ENCODE measurements at regions not wholly inside any gene's neighbourhood (a gene's known extent, or its start where the extent isn't known, plus 50 kb on each side); places are given as distances from the start of the nearest gene placed in this dataset.

DNA sequence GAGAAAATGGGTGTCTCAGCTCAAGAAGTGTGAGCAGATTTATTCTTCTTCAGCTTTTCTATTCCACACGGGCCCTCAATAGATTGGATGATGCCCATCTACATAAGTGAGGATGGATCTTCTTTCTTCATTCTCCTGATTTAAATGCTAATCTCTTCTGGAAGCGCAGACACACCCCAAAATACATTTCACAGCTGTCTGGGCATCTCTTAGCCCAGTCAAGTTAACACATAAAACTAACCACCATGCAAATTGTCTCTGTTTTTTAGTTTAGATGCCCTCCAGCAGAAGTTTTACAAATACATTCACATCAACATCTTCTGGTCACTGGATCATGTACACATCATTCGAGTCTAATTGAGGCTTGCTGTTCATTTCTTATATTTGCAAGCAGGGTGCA, 249.0 kb upstream of the VCX3A start:
- no peak overlapping the region for H3K27ac ChIP-seq (ENCODE audit: low read depth, low read length)

DNA sequence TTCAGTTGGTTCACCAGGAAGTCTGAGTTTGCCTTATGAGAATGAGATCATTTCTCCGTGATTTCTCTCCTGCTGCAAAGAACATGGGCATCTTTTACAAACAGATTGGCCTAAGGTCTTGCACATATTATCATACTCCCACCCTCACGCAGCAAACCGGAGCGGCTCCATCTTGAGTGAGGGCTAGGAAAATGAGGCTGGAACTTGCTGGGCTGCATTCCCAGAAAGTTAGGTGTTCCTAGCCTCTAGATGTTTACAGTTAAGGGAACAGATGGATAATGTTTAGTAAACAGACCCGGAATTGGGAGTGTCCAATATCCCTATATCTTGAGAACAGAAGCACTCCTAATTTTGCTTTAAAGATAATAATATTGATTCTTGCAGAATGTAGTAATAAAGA, 247.9 kb upstream of the VCX3A start:
- Histone ChIP-seq H3K9ac (ENCODE audit: low read depth, low read length) (no peak overlapping the region), H3K27me3 (ENCODE audit: control insufficient read depth, insufficient read depth, low read length) (no peaks in the 10 kb centered on the region), H3K9me3 (ENCODE audit: control insufficient read depth, insufficient read depth, low read length) (no peaks in the 10 kb centered on the region), H3K4me3 (ENCODE audit: low read depth, low read length) (no peak overlapping the region), H3K27ac (ENCODE audit: low read depth, low read length) (no peak overlapping the region), H3K4me1 (ENCODE audit: control insufficient read depth, insufficient read depth, low read length) (peaks cover 19% of the 10 kb centered on the region), H3K36me3 (ENCODE audit: control insufficient read depth, insufficient read depth, low read length) (no peaks in the 10 kb centered on the region)

More for the DNA sequence above, 249.0 kb upstream of the VCX3A start:
- no peaks in the 10 kb centered on the region for H3K9me3 ChIP-seq (ENCODE audit: control insufficient read depth, insufficient read depth, low read length)
- H3K4me1 ChIP-seq (ENCODE audit: control insufficient read depth, insufficient read depth, low read length): peaks cover 9% of the 10 kb centered on the region
- H3K4me3 ChIP-seq (ENCODE audit: low read depth, low read length): no peak overlapping the region
- H3K27me3 ChIP-seq (ENCODE audit: control insufficient read depth, insufficient read depth, low read length): no peaks in the 10 kb centered on the region
- no peak overlapping the region for H3K9ac ChIP-seq (ENCODE audit: low read depth, low read length)
- H3K36me3 ChIP-seq (ENCODE audit: control insufficient read depth, insufficient read depth, low read length): no peaks in the 10 kb centered on the region

DNA sequence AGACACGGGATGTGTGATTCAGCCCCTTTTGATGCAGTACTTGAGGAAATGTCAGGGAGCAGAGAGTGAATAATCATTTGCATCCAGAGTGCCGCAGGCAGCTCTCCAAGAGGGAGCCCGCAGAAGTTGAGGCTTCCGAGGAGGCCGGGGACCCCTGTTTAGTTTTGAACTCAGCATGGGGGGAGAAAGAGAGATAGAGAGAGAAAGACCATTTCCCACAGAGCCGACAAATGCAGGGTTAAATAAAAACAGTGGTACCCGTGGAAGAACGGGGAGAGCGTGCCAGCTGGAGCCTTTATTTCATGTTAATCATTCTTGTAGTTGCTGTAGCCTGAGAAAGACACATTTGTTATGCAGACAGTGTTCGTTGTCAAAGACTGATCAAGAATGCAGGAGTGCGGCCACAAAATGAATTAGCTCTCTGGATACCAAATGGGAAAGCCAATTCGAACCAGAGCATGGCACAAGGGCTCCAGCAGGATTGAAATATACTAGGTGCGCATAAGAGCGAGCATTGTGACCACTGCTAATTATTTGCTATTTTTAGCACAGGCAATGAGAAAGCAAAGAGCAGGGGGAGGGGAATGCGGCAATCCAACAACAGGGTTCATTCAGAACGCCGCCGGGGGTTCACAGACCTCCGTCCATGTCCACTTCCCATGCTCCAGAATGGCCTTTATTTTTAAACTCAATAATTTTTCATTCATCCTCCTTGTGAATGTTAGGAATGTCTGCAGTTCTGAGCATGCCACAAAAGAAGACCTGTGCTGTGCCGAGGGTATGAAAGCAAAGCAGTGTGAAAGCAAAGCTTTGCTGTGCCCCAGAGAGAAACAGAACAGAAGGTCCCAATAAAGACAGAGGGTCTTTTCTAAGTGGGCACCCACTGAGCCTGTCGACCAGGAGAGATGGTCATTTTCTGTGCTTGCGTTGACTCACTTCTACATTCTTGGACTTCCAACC, 243.9 kb upstream of the VCX3A start:
- Histone ChIP-seq H3K4me3 (ENCODE audit: low read depth, low read length) (peak overlapping the region; percentile 41), H3K4me1 (ENCODE audit: control insufficient read depth, insufficient read depth, low read length) (peaks cover 33% of the 10 kb centered on the region), H3K27ac (ENCODE audit: low read depth, low read length) (peak overlapping the region; percentile 84), H3K9ac (ENCODE audit: low read depth, low read length) (0 out of 2 replicates have a peak overlapping the region, but pooled peaks have one; percentile 0), H3K27me3 (ENCODE audit: control insufficient read depth, insufficient read depth, low read length) (peaks cover 6% of the 10 kb centered on the region; the same call in 1 of the 2 replicates), H3K36me3 (ENCODE audit: control insufficient read depth, insufficient read depth, low read length) (no peaks in the 10 kb centered on the region), H3K9me3 (ENCODE audit: control insufficient read depth, insufficient read depth, low read length) (no peaks in the 10 kb centered on the region; the same call in 1 of the 2 replicates)

DNA sequence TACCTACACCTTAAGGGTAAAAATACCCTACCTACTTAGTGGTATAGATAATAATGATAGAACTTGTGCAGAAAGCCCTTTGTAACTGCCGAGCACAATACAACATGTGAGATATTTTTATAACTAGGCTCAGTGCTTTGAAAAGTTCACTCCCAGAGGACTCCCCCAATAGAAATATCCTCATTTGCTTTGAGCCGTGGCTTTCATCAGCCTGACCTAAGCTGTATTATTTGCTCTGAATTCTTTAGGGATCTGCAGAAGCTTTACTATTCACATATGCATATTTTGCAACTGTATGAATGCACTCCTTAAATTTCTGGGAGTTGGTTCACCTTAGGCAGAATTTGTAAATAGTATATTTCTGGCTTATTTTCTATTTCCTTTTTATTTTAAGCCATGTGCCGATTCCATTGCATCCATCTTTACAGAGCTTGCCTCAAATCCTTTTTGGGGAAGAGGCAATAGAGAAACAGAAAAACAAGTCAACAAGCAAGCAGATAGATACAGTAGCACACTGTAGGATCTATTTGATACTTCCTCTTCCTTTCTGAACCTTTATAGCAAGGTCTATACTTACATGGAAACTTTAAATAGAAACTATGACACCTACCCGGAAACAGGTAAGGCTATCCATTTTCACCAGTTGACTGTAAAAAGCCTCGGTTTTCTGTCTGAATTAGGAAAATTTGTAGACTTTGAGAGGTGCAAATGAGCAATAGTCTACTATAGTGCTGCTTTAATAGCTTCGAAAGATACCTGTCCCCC, 242.5 kb upstream of the VCX3A start:
- Histone ChIP-seq H3K9ac (ENCODE audit: low read depth, low read length) (no peak overlapping the region), H3K27me3 (ENCODE audit: control insufficient read depth, insufficient read depth, low read length) (peaks cover 6% of the 10 kb centered on the region; the same call in 1 of the 2 replicates), H3K36me3 (ENCODE audit: control insufficient read depth, insufficient read depth, low read length) (no peaks in the 10 kb centered on the region), H3K9me3 (ENCODE audit: control insufficient read depth, insufficient read depth, low read length) (no peaks in the 10 kb centered on the region; the same call in 1 of the 2 replicates), H3K4me3 (ENCODE audit: low read depth, low read length) (no peak overlapping the region), H3K4me1 (ENCODE audit: control insufficient read depth, insufficient read depth, low read length) (peaks cover 33% of the 10 kb centered on the region), H3K27ac (ENCODE audit: low read depth, low read length) (peak overlapping the region; percentile 84)

DNA sequence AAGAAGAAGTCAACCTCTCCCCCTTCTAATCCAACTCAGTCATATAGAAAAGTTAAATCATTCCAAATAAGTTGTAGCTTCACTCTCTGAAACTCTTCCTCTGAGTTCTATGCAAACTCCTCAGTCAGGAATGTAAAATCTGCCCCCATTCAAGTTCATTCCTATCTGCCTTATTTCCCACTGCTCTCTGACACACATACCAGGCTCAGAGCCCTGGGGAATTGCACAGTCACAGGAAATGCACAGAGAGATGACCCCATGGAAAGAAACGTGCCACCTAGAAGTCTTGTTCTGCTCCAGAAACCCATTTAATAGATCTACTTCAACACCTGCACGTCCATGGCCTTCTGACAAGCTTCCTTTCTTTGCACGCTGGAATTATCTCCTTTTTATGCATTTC, 236.0 kb upstream of the VCX3A start:
- no peaks in the 10 kb centered on the region; the same call in 1 of the 2 replicates for H3K9me3 ChIP-seq (ENCODE audit: control insufficient read depth, insufficient read depth, low read length)
- no peak overlapping the region for H3K27ac ChIP-seq (ENCODE audit: low read depth, low read length)
- no peaks in the 10 kb centered on the region for H3K27me3 ChIP-seq (ENCODE audit: control insufficient read depth, insufficient read depth, low read length)
- no peak overlapping the region for H3K9ac ChIP-seq (ENCODE audit: low read depth, low read length)
- H3K36me3 ChIP-seq (ENCODE audit: control insufficient read depth, insufficient read depth, low read length): no peaks in the 10 kb centered on the region
- no peak overlapping the region for H3K4me3 ChIP-seq (ENCODE audit: low read depth, low read length)
- H3K4me1 ChIP-seq (ENCODE audit: control insufficient read depth, insufficient read depth, low read length): no peaks in the 10 kb centered on the region

DNA sequence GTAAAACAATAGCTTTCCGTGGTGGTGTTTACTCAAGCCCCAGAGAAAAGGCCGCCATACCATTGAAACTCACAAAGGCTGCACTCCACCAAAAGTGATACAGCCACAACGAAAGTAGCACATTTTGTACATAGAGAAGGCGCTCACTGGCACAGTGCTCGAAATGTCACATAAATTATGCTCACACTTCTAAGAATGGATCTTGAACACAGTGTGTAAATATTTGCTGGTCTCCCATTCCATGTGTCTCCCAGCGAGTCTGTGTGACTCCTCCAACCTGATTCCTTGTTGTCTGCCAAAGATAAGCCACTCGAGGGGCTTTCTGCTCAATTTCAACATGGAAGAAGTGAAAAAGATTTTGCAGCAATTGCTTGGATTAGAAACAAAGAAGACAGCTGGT, 234.0 kb upstream of the VCX3A start:
- Histone ChIP-seq H3K36me3 (ENCODE audit: control insufficient read depth, insufficient read depth, low read length) (no peaks in the 10 kb centered on the region), H3K27me3 (ENCODE audit: control insufficient read depth, insufficient read depth, low read length) (no peaks in the 10 kb centered on the region), H3K27ac (ENCODE audit: low read depth, low read length) (no peak overlapping the region), H3K4me1 (ENCODE audit: control insufficient read depth, insufficient read depth, low read length) (no peaks in the 10 kb centered on the region), H3K9ac (ENCODE audit: low read depth, low read length) (no peak overlapping the region), H3K4me3 (ENCODE audit: low read depth, low read length) (no peak overlapping the region), H3K9me3 (ENCODE audit: control insufficient read depth, insufficient read depth, low read length) (no peaks in the 10 kb centered on the region)

DNA sequence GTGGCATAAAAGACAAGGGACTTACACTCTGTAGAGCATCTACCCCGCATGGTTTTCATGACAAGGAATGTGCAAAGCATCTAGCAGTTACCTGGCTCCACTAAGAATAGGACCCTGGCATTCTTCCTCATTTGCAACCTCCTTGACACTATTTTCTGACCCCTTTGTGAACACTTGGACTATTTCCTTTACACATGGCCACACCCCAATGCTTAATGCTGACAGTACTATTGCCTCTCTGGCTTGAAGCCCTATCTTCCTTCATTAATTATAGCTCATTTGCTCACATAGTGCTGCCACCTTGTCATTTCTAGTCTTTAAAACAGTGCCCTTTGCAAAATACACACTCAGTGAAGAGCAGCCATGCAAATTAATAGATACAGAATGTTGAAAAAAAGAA, 226.3 kb upstream of the VCX3A start:
- Histone ChIP-seq H3K9ac (ENCODE audit: low read depth, low read length) (no peak overlapping the region), H3K4me3 (ENCODE audit: low read depth, low read length) (no peak overlapping the region), H3K27ac (ENCODE audit: low read depth, low read length) (no peak overlapping the region), H3K9me3 (ENCODE audit: control insufficient read depth, insufficient read depth, low read length) (no peaks in the 10 kb centered on the region), H3K36me3 (ENCODE audit: control insufficient read depth, insufficient read depth, low read length) (no peaks in the 10 kb centered on the region), H3K27me3 (ENCODE audit: control insufficient read depth, insufficient read depth, low read length) (peaks cover 3% of the 10 kb centered on the region; the same call in 1 of the 2 replicates), H3K4me1 (ENCODE audit: control insufficient read depth, insufficient read depth, low read length) (no peaks in the 10 kb centered on the region)

DNA sequence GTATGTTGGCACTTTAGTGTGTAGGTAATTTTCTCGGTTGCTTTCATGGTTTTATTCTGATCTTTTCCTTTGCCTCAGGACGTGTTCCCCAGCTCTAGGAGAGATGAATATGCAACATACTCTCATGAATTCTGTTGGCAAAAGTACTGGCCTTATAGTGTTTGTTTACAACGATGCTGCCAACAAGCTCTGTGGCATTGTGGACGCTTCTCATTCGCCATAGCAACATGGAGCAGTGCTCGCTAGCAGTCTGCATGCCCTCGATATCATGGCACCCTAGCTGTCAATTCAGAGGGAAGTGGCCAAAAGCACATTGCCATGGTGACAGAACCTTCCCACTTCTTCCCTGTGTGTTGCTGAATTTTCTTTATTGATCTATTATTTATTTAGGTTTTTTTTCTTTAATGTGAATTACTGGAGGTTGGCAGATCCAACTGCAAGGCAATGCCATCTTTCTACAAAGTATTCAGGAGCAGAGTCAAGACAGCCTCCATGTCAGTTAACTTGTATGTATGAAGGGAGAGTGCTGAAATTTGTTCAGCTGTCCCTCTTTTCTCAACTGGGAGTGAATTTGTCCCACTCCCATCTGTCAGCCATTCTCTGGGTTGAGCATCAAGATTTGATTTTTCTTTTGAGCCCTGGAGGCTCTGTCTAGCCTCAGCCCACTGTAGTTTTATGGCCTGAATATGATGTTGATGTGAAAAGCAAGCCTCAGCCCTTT, 224.9 kb upstream of the VCX3A start:
- no peak overlapping the region for H3K27ac ChIP-seq (ENCODE audit: low read depth, low read length)
- H3K4me3 ChIP-seq (ENCODE audit: low read depth, low read length): no peak overlapping the region
- no peaks in the 10 kb centered on the region for H3K4me1 ChIP-seq (ENCODE audit: control insufficient read depth, insufficient read depth, low read length)
- H3K27me3 ChIP-seq (ENCODE audit: control insufficient read depth, insufficient read depth, low read length): peaks cover 3% of the 10 kb centered on the region; the same call in 1 of the 2 replicates
- no peaks in the 10 kb centered on the region; the same call in 1 of the 2 replicates for H3K9me3 ChIP-seq (ENCODE audit: control insufficient read depth, insufficient read depth, low read length)
- H3K9ac ChIP-seq (ENCODE audit: low read depth, low read length): no peak overlapping the region
- H3K36me3 ChIP-seq (ENCODE audit: control insufficient read depth, insufficient read depth, low read length): no peaks in the 10 kb centered on the region

DNA sequence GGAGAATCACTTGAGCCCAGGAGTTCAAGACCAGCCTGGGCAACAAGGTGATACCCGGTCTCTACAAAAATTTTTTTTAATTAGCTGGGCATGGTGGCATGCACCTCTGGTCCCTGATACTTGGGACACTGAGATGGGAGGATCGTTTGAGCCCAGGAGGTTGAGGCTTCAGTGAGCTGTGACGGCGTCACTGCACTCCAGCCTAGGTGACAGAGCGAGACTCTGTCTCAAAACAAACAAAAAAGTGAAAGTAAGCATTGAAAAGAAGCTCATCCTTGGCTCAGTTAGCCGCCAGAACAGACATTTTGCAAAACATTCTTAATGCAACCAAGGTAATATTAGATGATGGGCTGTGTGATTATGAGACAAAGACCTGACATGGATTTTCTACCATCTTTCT, 223.3 kb upstream of the VCX3A start:
- H3K4me1 ChIP-seq (ENCODE audit: control insufficient read depth, insufficient read depth, low read length): no peaks in the 10 kb centered on the region
- no peak overlapping the region for H3K9ac ChIP-seq (ENCODE audit: low read depth, low read length)
- no peak overlapping the region for H3K4me3 ChIP-seq (ENCODE audit: low read depth, low read length)
- no peak overlapping the region for H3K27ac ChIP-seq (ENCODE audit: low read depth, low read length)
- no peaks in the 10 kb centered on the region for H3K36me3 ChIP-seq (ENCODE audit: control insufficient read depth, insufficient read depth, low read length)
- H3K9me3 ChIP-seq (ENCODE audit: control insufficient read depth, insufficient read depth, low read length): no peaks in the 10 kb centered on the region; the same call in 1 of the 2 replicates
- peaks cover 3% of the 10 kb centered on the region; the same call in 1 of the 2 replicates for H3K27me3 ChIP-seq (ENCODE audit: control insufficient read depth, insufficient read depth, low read length)

DNA sequence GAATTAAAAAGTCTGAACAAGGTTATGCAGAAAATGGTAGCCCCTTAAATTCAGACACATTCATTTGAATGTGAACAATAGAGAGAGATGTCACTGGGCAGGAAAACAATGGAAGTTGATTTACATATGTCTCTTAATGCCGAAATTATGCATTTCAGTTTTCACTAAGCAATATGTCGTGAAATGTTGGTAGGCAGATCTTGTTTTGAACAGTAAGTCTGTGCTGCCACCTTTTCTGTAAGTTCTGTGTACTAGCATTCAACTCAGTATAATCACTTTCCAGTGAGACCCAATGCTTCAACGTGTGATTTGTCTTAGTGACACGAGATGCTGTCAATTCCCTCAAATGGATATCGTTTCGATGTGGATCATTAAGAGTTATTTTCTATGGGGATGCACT, 222.7 kb upstream of the VCX3A start:
- Histone ChIP-seq H3K4me1 (ENCODE audit: control insufficient read depth, insufficient read depth, low read length) (no peaks in the 10 kb centered on the region), H3K9ac (ENCODE audit: low read depth, low read length) (no peak overlapping the region), H3K36me3 (ENCODE audit: control insufficient read depth, insufficient read depth, low read length) (no peaks in the 10 kb centered on the region), H3K4me3 (ENCODE audit: low read depth, low read length) (no peak overlapping the region), H3K27ac (ENCODE audit: low read depth, low read length) (no peak overlapping the region), H3K9me3 (ENCODE audit: control insufficient read depth, insufficient read depth, low read length) (no peaks in the 10 kb centered on the region; the same call in 1 of the 2 replicates), H3K27me3 (ENCODE audit: control insufficient read depth, insufficient read depth, low read length) (peaks cover 3% of the 10 kb centered on the region; the same call in 1 of the 2 replicates)
